H1 (cell line): ENCODE measurements at regions not wholly inside any gene's neighbourhood (a gene's known extent, or its start where the extent isn't known, plus 50 kb on each side); places are given as distances from the start of the nearest gene placed in this dataset.

ENCODE experiments used
- CREB1 ChIP-seq: IDR thresholded peaks from 2 replicates; pipeline ENCODE4 v1.6.1; 2012; ENCODE audit warnings: inconsistent platforms
- CTCF ChIP-seq, 3 experiments: IDR thresholded peaks; 1 replicate in 2 of 3; 2 replicates in 1 of 3; pipeline versions ENCODE4 v1.5.1 to v1.6.1; 2011; ENCODE audit warnings: low read length in 3 of 3, mild to moderate bottlenecking in 3 of 3, inconsistent platforms in 2 of 3, low read depth in 1 of 3, moderate library complexity in 1 of 3; ENCODE audit not compliant: insufficient read depth in 1 of 3; ENCODE audit errors: control extremely low read depth in 1 of 3
- EZH2 ChIP-seq: fragments of 200-600 bp; sonication (generic); IDR thresholded peaks from 2 replicates; pipeline ENCODE4 v1.7.1; 2012; ENCODE audit warnings: low read depth, mild to moderate bottlenecking, moderate library complexity, low read length, inconsistent platforms; ENCODE audit not compliant: severe bottlenecking
- MAFK ChIP-seq: IDR thresholded peaks from 2 replicates; pipeline ENCODE4 v1.6.1; 2012; ENCODE audit warnings: low read depth, mild to moderate bottlenecking, improper control_type of control experiment, low read length
- SUZ12 ChIP-seq: fragments of 200-600 bp; sonication (generic); IDR thresholded peaks from 2 replicates; pipeline ENCODE4 v1.6.1; 2012; ENCODE audit warnings: mild to moderate bottlenecking, inconsistent platforms, low read length, moderate library complexity, mixed read lengths
- TF ChIP-seq, protein P1 (sequence below): IDR thresholded peaks from 2 replicates; pipeline ENCODE4 v1.6.1; 2012; ENCODE audit warnings: low read length, inconsistent platforms

GRCh38 chr13:65551208-65551607 is 1678.9 kb downstream of the PCDH9 start:
- no peak for TF ChIP-seq SUZ12
- TF ChIP-seq, protein P1, sequence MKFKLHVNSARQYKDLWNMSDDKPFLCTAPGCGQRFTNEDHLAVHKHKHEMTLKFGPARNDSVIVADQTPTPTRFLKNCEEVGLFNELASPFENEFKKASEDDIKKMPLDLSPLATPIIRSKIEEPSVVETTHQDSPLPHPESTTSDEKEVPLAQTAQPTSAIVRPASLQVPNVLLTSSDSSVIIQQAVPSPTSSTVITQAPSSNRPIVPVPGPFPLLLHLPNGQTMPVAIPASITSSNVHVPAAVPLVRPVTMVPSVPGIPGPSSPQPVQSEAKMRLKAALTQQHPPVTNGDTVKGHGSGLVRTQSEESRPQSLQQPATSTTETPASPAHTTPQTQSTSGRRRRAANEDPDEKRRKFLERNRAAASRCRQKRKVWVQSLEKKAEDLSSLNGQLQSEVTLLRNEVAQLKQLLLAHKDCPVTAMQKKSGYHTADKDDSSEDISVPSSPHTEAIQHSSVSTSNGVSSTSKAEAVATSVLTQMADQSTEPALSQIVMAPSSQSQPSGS, result no peak
- TF ChIP-seq CTCF (IDR thresholded peaks at IDR 0.05; ENCODE audit: control extremely low read depth in 1 of 3, insufficient read depth in 1 of 3, low read depth in 1 of 3, low read length in 3 of 3), result no peak
- TF ChIP-seq MAFK, result no peak
- TF ChIP-seq EZH2, result no peak
- TF ChIP-seq CREB1, result no peak
